GM21737 (cell line): ENCODE measurements at regions not wholly inside any gene's neighbourhood (a gene's known extent, or its start where the extent isn't known, plus 50 kb on each side); places are given as distances from the start of the nearest gene placed in this dataset.

Experiments
- ATAC-seq: cut with Tn5 transposase; IDR thresholded peaks from one replicate; pipeline ENCODE4 v1.9.1; 2021; ENCODE audit warnings: mild to moderate bottlenecking, moderate library complexity; ENCODE audit not compliant: unreplicated experiment

- no peak for ATAC-seq
Measured at GRCh38 chr1:38476850-38477178, 382.8 kb downstream of the RRAGC start.

DNA sequence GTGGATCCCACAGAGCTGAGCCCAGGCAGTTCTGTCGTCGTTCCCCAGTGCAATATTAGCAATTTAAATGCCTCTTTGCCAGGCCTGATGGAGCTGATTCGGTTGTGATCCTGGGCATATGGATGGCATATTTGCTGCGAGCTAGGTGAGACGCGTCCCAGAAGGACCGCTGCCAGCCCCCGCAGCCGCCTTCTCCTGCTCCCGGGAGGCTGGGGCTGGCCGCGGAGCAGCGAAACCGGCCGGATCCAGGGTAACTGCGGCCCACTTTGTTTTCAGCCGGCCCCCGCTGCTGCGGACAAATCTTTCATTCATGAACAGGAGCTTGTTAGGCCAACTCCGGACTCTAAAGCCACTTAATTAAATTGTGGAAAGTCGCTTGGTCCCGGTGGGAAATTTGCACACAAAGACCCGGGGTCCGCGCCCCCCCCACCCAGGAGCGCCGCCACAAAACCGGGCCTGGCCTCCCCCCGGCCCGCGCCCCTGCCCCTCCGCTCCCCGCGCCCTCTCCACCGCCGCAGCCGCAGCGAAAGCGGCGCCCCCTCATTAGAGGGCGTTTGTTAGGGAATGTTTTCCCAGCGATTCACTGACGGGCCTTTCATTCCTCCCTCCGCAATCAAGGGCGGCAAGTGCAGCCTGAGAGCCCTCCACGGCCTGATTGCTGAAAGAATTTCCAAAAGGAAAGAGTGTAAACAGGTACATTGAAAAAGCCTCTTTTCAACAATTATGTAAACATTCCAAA, 383.3 kb downstream of the RRAGC start:
- no peak for ATAC-seq

DNA sequence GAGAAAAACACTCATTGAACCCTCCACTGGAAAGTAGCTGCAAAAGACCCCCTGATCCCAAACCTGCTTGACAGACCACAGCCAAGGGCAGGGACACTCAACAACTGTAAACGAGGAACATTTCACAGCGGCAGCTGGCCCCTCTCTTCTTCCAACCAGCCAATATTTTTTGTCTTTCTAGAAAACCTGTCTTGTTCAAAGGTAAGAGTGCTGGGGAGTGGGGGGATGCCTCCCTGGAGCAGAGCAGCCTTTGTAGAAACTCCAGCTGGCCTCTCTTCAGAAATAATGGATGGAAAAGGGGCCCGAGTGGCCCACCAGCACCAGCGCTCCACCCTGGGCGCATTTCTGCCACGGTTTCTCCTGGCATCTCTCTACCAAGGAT, 384.0 kb downstream of the RRAGC start:
- ATAC-seq: peak; percentile 4

- peak; percentile 69 for ATAC-seq
Measured at GRCh38 chr1:38474738-38475623, 384.6 kb downstream of the RRAGC start.

- ATAC-seq: no peak
Measured at GRCh38 chr1:38466487-38466886, 393.1 kb downstream of the RRAGC start.

DNA sequence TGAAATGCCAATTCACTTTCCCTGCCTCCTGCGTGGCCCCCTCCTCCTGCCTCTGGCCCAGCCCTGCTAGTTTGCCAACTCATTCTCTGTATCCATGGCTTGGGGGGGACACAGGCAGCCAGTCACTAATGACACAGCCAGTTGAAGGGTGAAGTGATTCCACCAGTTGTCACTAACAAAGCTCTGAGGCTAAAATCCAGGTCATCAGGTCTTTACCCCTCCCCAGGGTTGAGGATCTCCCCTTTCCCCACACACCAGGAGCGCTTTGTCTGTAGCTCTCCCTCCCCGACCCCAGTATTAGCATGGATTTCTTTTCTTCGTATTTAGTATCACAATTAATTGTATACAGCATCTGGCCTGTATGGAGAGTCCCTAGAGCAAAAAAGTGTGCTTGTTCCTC, 394.1 kb downstream of the RRAGC start:
- no peak for ATAC-seq

DNA sequence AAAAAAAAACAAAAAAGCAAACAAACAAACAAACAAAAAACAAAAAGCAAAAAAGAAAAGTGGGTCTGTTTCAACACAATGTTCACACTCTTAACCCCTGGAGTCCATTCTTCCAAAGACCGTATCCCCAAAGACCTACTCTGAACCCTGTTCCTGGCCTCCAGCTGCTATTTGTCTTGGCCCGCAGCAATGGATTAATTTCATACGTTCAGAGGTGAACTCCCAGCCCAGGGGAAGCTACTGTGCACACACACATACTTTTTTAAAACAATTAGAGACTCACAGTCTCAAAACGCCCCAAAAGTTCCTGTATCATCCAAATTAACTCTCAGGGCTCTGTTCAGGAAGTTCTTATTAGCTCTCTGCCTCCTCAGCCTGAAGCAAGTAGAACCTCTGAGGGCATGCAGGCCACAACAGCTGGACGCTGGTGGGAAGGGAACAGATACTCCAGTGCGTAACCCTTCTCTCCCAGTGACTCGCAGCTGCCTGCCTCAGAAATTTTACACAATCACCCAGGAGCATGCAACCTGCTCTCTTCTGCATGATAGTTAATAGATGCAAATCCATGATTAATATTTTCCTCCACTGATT, 395.4 kb downstream of the RRAGC start:
- ATAC-seq: no peak

GRCh38 chr1:38463074-38463473, 396.5 kb downstream of the RRAGC start:
- ATAC-seq: no peak

DNA sequence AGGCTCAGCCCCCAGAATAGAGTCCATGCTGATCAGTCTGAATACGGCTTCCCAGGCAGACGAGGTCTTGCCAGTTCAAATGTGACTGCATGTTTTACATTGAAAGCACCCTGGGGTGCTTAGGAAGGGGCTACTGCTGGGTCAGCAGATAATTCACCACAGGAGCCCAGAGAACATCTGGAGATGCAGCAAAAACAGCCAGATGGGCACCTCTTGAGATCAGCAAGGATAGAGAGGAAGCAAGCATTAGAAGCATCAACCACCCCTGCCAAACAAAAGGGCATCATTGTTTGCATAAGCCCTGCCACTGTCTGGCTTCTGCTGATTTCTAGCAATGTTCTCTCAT, 403.1 kb downstream of the RRAGC start:
- ATAC-seq: no peak

DNA sequence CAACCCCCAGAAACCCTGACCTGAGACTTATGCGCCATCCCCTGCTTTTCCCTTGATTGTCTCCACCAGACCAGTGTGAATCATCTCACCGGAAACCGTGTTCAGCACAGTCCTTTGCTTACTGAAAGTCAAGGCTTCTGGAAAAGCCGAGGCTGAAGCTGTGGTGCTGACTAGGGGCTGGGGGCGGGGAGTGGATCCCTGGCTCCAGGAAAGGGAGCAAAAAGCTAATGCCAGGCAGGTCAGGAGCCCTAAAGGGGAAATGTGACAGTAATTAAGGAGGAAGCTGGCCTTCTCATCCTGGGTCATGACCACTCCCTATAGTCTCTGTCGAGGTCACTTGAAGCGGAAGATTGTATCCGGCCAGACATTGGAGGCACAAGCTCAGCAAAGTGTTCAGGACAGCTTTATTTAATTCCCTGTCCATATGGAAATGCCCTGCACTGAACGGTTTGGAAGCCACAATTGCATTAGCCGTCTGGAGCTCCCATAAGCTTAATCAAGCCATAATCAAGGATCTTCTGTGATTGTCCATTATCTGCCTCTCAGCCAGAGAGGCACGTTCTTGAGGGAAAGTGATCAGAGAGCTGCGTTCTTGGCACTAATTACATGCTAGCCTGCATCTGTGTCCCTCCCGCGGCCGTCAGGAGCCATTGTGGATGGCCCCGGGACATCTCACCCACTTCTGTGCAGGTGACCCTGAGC, 403.6 kb downstream of the RRAGC start:
- no peak for ATAC-seq

GRCh38 chr1:38454749-38455441, 404.7 kb downstream of the RRAGC start:
- ATAC-seq: no peak

DNA sequence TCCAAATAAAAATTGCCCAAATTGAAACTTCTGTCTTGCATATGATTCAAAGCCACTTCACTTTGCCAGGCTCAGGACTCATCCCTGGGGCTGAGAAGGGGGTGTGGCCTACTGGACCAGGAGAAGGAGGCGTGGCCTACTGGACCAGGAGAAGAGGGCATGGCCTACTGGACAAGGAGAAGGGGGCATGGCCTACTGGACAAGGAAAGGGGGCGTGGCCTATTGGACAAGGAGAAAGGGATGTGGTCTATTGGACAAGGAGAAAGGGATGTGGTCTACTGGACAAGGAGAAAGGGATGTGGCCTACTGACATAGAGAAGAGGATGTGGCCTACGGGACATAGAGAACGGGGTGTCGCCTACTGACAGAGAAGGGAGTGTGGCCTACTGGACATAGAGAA, 405.3 kb downstream of the RRAGC start:
- no peak for ATAC-seq

DNA sequence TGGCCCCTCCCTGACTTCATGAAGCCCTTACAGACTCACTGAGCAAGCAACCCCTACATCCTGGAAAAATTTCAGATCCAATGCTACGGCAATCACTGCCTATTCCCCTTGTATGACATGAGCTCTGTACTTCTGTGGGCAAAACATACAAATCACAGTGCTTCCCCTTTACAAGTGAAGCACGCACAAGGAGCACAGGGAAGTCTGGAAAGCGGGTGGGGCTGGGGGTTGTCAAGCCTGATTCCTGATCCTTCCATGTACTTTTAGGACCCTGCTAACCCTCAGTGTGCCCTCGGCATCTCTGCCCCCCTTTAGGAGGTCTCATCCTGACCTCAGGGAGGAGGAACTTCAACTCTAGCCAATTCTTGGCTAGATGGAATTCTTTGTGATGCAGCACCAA, 405.7 kb upstream of the POU3F1 start:
- no peak for ATAC-seq

- ATAC-seq: no peak
Measured at GRCh38 chr1:38451541-38451993, 405.0 kb upstream of the POU3F1 start.

DNA sequence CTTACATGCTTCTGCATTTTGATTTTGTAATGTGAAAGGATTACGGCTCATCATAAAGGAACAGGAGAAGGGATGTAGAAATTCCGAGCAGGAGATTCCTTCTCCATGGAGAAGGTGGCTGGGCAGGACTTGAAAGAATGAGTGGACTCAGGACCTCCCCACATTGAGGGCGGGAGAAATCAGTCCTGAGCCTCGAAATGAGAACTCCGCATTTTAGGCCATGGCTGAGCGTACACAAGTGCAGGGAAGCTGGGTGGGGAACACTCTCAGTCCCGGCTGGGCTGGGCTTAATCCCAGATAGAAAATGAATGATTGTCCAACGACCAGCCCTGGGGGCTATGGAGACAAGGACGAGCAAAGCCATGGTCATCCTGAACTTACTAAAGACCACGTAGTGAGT, 402.3 kb upstream of the POU3F1 start:
- ATAC-seq: no peak

GRCh38 chr1:38446936-38447335, 400.3 kb upstream of the POU3F1 start:
- no peak for ATAC-seq

GRCh38 chr1:38444770-38445442, 398.3 kb upstream of the POU3F1 start:
- no peak for ATAC-seq

GRCh38 chr1:38444311-38444710, 397.7 kb upstream of the POU3F1 start:
- ATAC-seq: no peak

DNA sequence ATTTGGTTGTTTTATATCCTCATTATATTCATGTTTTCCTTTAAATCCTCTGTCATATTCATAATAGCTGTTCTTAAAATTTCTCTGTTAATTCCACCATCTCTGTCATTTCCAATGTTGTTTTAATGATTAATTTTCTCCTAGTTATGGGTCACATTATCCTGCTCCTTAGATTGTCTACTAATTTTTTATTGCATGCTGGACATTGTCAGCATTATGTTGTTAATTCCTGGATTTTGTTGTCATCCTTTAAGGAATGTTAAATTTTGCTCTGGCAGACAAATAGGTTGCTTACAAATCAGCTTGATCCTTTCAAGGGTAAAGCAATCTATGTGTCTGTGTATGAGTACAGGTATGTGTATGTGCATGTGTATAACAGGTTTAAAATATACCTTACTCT, 393.8 kb upstream of the POU3F1 start:
- ATAC-seq: no peak

DNA sequence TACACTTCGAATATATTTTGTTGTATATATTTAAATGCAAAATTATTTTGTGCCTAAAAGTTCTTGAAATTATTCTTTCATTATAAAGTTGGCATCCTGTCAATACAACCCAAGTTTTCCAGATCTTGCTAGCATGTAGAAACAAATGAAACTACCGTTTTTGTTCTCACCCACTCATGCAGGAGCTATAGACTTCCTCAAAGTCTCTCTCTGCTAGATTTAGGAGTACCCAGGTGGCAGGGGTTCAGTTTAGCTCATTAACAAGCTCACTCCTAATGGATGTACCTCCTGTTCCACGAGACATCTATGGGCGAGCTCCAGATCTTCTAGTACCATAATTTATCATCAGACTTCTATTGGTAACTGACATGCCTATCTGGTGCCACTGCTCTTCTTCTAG, 390.2 kb upstream of the POU3F1 start:
- no peak for ATAC-seq
